ENCODE measurements at regions not wholly inside any gene's neighbourhood (a gene's known extent, or its start where the extent isn't known, plus 50 kb on each side); places are given as distances from the start of the nearest gene placed in this dataset.
"Not testable (repeated sequence)": the region's sequence is repeated elsewhere in the genome, so short reads cannot be mapped to it uniquely, and the experiment has no call there.

DNA sequence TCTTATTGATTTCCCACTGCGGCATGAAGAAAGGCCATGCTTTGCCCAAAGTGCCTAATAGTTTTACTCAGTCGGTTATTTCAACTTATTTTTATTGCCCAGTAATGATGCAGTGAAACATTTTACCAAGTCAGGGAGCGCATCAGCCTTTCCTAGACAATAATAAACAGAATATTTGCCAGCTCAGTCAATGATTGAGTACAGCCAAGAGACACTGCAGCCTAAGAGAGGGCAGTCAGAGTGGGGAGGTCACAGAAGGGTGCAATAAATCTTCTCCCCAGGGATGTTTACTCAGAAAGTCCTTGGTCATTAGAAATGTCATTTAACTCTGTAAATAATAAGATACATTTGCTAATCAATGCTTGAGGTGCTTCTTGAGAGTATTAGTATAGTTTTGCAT, 271.0 kb downstream of the SPATA31A7 start:
- DNase-seq; H3K36me3 Mint-ChIP-seq (ENCODE audit: unreplicated experiment); H3K9me3 Mint-ChIP-seq (ENCODE audit: unreplicated experiment); H3K4me3 Mint-ChIP-seq (ENCODE audit: unreplicated experiment); H3K27me3 Mint-ChIP-seq (ENCODE audit: unreplicated experiment); H3K27ac Mint-ChIP-seq (ENCODE audit: unreplicated experiment); H3K4me1 Mint-ChIP-seq (ENCODE audit: low read depth, unreplicated experiment): not testable (repeated sequence)

Measured in glutamatergic neuron (in vitro differentiated cells).